ENCODE measurements at regions not wholly inside any gene's neighbourhood (a gene's known extent, or its start where the extent isn't known, plus 50 kb on each side); places are given as distances from the start of the nearest gene placed in this dataset.
"Not testable (repeated sequence)": the region's sequence is repeated elsewhere in the genome, so short reads cannot be mapped to it uniquely, and the experiment has no call there.

DNA sequence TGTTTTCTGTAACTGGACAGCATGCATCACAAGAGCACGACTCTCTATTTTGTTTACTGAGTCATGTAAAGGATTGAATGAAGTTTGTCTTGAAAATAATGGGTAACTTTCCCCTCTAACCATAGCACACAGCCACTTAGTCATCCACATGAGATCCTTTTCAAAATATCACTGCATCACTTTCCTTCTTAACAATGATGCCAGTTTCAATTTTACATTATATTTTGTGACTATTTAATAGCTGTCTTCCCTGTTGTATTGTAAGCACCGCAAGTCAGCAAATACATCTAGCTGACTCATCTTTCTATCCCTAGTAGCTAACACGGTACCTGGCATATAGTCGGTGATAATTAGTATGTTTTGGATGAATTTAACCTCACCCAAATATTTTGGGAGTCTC is 83.3 kb upstream of the PPM1H start:
- H3K4me1 ChIP-seq (ENCODE audit: control insufficient read depth in 1 of 2, insufficient read depth in 2 of 2, low read length in 2 of 2), result no peaks in the 10 kb centered on the region
- H3K9me3 ChIP-seq (ENCODE audit: control insufficient read depth in 1 of 2, low read length in 2 of 2), result no peaks in the 10 kb centered on the region
- no peaks in the 10 kb centered on the region for H3K36me3 ChIP-seq (ENCODE audit: control insufficient read depth in 1 of 2, insufficient read depth in 2 of 2, low read length in 2 of 2)
- no peak overlapping the region for H3K4me3 ChIP-seq (ENCODE audit: low read depth in 1 of 2, low read length in 2 of 2)
- H3K27ac ChIP-seq (ENCODE audit: low read length), result no peak overlapping the region
- H3K27me3 ChIP-seq (ENCODE audit: low read depth, low read length), result no peaks in the 10 kb centered on the region

DNA sequence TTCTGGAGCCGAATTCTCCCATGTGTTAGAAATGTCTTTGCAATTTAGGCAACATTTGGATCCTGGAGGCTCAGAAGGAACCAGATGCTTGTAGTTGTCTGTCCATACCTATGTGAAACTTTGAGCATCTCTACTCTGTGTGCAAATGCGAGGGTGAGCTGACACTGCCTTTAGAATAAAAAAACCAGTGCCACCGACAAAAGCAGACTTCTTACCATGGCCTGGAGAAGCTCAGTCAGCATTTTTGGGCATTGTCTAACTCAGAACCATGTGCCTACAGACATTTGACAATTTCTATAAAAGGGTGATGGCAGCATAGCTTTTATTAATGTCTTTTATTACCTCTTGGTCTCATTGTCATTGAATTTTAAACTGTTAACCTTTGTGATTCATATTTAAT is 78.4 kb upstream of the PPM1H start:
- H3K4me1 ChIP-seq (ENCODE audit: control insufficient read depth in 1 of 2, insufficient read depth in 2 of 2, low read length in 2 of 2), result no peaks in the 10 kb centered on the region

DNA sequence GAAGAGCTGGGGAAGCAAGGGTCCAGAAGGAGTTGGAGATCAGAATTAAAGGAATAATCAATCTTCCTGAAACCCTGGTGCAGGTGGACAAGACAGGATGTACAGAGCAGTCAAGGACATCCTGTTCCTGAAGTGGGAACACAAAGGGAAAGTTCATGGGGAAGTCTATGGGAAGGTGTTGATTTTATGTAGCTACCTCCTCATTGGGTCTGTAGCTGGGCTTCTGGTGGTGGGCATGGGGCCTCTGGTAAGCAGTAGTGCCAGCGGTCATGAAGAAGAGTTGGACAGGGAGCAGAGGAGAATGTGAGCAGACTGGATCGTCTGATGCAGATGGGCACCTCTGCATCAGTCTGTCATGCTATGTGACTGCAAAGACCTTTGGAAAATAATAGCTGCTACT is 75.7 kb upstream of the PPM1H start:
- no peak overlapping the region for H3K27ac ChIP-seq (ENCODE audit: low read length)
- H3K27me3 ChIP-seq (ENCODE audit: low read depth, low read length), result no peaks in the 10 kb centered on the region
- no peaks in the 10 kb centered on the region for H3K36me3 ChIP-seq (ENCODE audit: control insufficient read depth in 1 of 2, insufficient read depth in 2 of 2, low read length in 2 of 2)
- no peaks in the 10 kb centered on the region for H3K9me3 ChIP-seq (ENCODE audit: control insufficient read depth in 1 of 2, low read length in 2 of 2)
- no peaks in the 10 kb centered on the region for H3K4me1 ChIP-seq (ENCODE audit: control insufficient read depth in 1 of 2, insufficient read depth in 2 of 2, low read length in 2 of 2)
- no peak overlapping the region for H3K4me3 ChIP-seq (ENCODE audit: low read depth in 1 of 2, low read length in 2 of 2)

More for the DNA sequence above, 78.4 kb upstream of the PPM1H start:
- Histone ChIP-seq H3K36me3 (ENCODE audit: control insufficient read depth in 1 of 2, insufficient read depth in 2 of 2, low read length in 2 of 2) (no peaks in the 10 kb centered on the region), H3K4me3 (ENCODE audit: low read depth in 1 of 2, low read length in 2 of 2) (no peak overlapping the region), H3K27ac (ENCODE audit: low read length) (no peak overlapping the region), H3K27me3 (ENCODE audit: low read depth, low read length) (no peaks in the 10 kb centered on the region), H3K9me3 (ENCODE audit: control insufficient read depth in 1 of 2, low read length in 2 of 2) (no peaks in the 10 kb centered on the region)

DNA sequence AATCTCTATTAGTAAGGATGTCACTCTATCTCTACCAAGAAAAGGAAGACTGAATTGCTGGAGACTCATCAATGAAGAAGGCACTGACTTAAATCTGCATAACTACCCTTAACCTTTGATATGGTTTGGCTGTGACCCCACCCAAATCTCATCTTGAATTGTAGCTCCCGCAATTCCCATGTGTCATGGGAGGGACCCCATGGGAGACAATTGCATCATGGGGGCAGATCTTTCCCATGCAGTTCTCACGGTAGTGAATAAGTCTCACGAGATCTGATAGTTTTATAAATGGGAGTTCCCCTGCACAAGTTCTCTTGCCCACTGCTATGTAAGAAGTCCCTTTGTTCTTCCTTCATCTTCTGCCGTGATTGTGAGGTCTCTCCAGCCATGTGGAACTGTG is 73.4 kb upstream of the PPM1H start:
- Histone ChIP-seq H3K27me3 (ENCODE audit: low read depth, low read length) (no peaks in the 10 kb centered on the region), H3K27ac (ENCODE audit: low read length) (no peak overlapping the region), H3K9me3 (ENCODE audit: control insufficient read depth in 1 of 2, low read length in 2 of 2) (no peaks in the 10 kb centered on the region), H3K36me3 (ENCODE audit: control insufficient read depth in 1 of 2, insufficient read depth in 2 of 2, low read length in 2 of 2) (no peaks in the 10 kb centered on the region), H3K4me3 (ENCODE audit: low read depth in 1 of 2, low read length in 2 of 2) (no peak overlapping the region), H3K4me1 (ENCODE audit: control insufficient read depth in 1 of 2, insufficient read depth in 2 of 2, low read length in 2 of 2) (no peaks in the 10 kb centered on the region)

DNA sequence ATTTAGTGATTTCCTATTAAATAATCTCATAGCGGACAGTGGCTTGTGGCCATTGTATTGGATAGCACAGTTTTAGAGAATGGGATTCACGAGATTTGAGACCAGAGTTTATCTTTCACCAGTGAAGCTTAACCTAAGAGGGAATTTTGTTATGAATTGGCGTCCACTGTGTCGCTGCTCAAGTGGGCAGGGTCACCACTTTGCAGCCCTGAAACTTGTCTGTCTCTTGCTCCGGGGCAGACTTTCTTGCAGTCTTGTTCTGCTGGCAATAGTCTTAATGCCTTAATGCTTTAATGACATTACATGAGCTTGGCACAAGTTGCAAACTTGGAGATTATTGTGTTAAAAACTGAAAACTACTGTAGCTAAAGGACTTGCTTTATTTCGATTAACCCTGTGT is 72.8 kb upstream of the PPM1H start:
- Histone ChIP-seq H3K36me3 (ENCODE audit: control insufficient read depth in 1 of 2, insufficient read depth in 2 of 2, low read length in 2 of 2) (no peaks in the 10 kb centered on the region), H3K4me3 (ENCODE audit: low read depth in 1 of 2, low read length in 2 of 2) (no peak overlapping the region), H3K27ac (ENCODE audit: low read length) (no peak overlapping the region), H3K27me3 (ENCODE audit: low read depth, low read length) (no peaks in the 10 kb centered on the region), H3K9me3 (ENCODE audit: control insufficient read depth in 1 of 2, low read length in 2 of 2) (no peaks in the 10 kb centered on the region), H3K4me1 (ENCODE audit: control insufficient read depth in 1 of 2, insufficient read depth in 2 of 2, low read length in 2 of 2) (no peaks in the 10 kb centered on the region)

DNA sequence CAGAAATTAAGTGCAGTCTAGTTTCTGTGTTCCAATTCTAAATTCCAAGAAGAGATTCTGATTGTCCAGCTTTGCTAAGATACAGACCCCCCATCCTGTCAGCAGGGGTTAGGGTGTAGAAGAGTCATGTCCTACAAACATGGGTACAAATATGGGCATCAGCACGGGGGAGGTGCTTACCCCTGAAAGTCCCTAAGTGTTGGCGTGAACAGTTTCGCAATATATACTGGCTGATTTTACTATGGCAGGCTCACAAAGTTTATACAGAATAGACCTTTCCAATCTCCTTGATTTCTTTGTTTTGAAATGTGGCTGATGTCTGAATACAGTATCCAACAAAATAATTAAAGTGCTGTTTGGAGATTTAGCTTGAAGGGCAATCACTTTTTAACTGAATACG is 71.6 kb upstream of the PPM1H start:
- Histone ChIP-seq H3K36me3 (ENCODE audit: control insufficient read depth in 1 of 2, insufficient read depth in 2 of 2, low read length in 2 of 2) (no peaks in the 10 kb centered on the region), H3K4me1 (ENCODE audit: control insufficient read depth in 1 of 2, insufficient read depth in 2 of 2, low read length in 2 of 2) (no peaks in the 10 kb centered on the region), H3K9me3 (ENCODE audit: control insufficient read depth in 1 of 2, low read length in 2 of 2) (no peaks in the 10 kb centered on the region), H3K27ac (ENCODE audit: low read length) (no peak overlapping the region), H3K4me3 (ENCODE audit: low read depth in 1 of 2, low read length in 2 of 2) (no peak overlapping the region), H3K27me3 (ENCODE audit: low read depth, low read length) (no peaks in the 10 kb centered on the region)

DNA sequence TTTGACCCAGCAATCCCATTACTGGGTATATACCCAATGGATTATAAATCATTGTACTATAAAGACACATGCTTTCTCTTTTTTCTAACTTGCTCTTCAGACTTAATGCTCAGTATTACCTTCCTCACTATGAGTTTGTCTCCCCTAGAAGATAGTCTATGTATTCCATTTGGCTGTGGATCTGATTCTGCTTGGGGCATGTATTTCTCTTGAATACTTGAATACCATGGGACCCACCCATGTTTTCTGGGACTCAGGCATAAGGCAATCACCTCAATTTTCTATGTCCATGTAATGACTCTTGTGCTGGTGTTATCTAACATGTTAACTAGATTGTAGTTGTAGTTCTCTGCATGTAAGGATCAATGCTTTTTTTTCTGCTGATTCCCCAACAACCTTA is 70.4 kb upstream of the PPM1H start:
- H3K27me3 ChIP-seq (ENCODE audit: low read depth, low read length), result no peaks in the 10 kb centered on the region
- no peak overlapping the region for H3K4me3 ChIP-seq (ENCODE audit: low read depth in 1 of 2, low read length in 2 of 2)
- H3K4me1 ChIP-seq (ENCODE audit: control insufficient read depth in 1 of 2, insufficient read depth in 2 of 2, low read length in 2 of 2), result no peaks in the 10 kb centered on the region
- H3K27ac ChIP-seq (ENCODE audit: low read length), result no peak overlapping the region
- no peaks in the 10 kb centered on the region for H3K9me3 ChIP-seq (ENCODE audit: control insufficient read depth in 1 of 2, low read length in 2 of 2)
- no peaks in the 10 kb centered on the region for H3K36me3 ChIP-seq (ENCODE audit: control insufficient read depth in 1 of 2, insufficient read depth in 2 of 2, low read length in 2 of 2)

DNA sequence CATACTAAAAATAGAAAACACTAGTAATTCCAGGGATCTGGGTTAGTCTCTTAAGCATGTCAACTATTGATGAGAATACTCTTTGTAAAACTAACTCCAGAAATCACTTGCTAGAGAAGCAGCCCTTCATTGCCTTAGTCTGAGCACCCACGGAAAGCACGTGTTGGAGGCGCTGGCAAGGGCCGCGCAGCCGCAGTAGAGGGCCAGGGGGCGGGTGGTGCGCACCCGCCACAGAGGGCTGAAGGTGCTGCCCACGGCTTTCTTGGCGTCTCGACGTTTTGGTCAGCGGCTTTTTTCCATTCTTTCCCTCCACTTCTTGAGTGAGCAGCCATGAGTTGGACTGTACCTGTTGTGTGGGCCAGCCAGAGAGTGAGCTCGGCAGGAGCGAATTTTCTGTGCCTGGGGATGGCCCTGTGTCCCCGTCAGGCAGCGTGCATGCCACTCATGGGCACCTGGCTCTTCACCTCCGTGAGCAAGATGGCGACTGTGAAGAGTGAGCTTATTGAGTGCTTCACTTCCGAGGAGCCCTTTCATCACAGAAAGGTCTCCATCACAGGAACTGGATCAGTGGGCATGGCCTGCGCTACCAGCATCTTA is 68.4 kb upstream of the PPM1H start:
- Histone ChIP-seq H3K4me1 (ENCODE audit: control insufficient read depth in 1 of 2, insufficient read depth in 2 of 2, low read length in 2 of 2) (no peaks in the 10 kb centered on the region), H3K27me3 (ENCODE audit: low read depth, low read length) (no peaks in the 10 kb centered on the region), H3K36me3 (ENCODE audit: control insufficient read depth in 1 of 2, insufficient read depth in 2 of 2, low read length in 2 of 2) (no peaks in the 10 kb centered on the region), H3K27ac (ENCODE audit: low read length) (no peak overlapping the region), H3K4me3 (ENCODE audit: low read depth in 1 of 2, low read length in 2 of 2) (no peak overlapping the region), H3K9me3 (ENCODE audit: control insufficient read depth in 1 of 2, low read length in 2 of 2) (no peaks in the 10 kb centered on the region)

DNA sequence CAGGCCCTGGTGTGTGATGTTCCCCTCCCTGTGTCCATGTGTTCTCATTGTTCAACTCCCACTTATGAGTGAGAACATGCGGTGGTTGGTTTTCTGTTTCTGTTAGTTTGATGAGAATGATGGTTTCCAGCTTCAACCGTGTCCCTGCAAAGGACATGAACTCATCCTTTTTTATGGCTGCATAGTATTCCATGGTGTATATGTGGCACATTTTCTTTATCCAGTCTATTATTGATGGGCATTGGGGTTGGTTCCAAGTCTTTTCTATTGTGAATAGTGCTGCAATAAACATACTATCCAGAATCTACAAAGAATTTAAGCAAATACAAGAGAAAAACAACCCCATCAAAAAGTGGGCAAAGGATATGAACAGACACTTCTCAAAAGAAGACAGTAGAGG is 67.1 kb upstream of the PPM1H start:
- not testable (repeated sequence) for H3K27me3 ChIP-seq (ENCODE audit: low read depth, low read length)

DNA sequence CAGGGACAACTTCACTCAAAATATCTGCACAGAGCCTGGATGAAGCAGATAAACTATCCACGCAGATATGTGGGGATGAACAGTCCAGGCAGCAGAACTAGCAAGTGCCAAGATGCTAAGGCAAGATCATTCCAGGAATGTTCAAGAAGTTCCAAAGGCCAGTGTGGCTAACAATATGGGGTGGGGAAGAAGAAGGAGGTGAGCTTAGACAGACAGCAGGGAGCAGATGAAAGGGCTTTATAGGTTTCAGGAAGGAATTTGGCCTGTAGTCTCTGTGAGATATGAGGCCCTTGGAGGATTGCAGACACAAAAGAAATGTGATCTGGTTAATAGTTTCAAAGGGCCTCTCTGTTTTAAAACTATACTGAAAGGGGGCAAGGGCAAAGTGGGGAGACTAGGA is 63.5 kb upstream of the PPM1H start:
- Histone ChIP-seq H3K27me3 (ENCODE audit: low read depth, low read length) (no peaks in the 10 kb centered on the region), H3K9me3 (ENCODE audit: control insufficient read depth in 1 of 2, low read length in 2 of 2) (no peaks in the 10 kb centered on the region), H3K27ac (ENCODE audit: low read length) (no peak overlapping the region), H3K4me1 (ENCODE audit: control insufficient read depth in 1 of 2, insufficient read depth in 2 of 2, low read length in 2 of 2) (no peaks in the 10 kb centered on the region), H3K36me3 (ENCODE audit: control insufficient read depth in 1 of 2, insufficient read depth in 2 of 2, low read length in 2 of 2) (no peaks in the 10 kb centered on the region), H3K4me3 (ENCODE audit: low read depth in 1 of 2, low read length in 2 of 2) (no peak overlapping the region)

More for the DNA sequence above, 67.1 kb upstream of the PPM1H start:
- not testable (repeated sequence) for H3K4me1 ChIP-seq (ENCODE audit: control insufficient read depth in 1 of 2, insufficient read depth in 2 of 2, low read length in 2 of 2); H3K9me3 ChIP-seq (ENCODE audit: control insufficient read depth in 1 of 2, low read length in 2 of 2); H3K27ac ChIP-seq (ENCODE audit: low read length); H3K4me3 ChIP-seq (ENCODE audit: low read depth in 1 of 2, low read length in 2 of 2); H3K36me3 ChIP-seq (ENCODE audit: control insufficient read depth in 1 of 2, insufficient read depth in 2 of 2, low read length in 2 of 2)

DNA sequence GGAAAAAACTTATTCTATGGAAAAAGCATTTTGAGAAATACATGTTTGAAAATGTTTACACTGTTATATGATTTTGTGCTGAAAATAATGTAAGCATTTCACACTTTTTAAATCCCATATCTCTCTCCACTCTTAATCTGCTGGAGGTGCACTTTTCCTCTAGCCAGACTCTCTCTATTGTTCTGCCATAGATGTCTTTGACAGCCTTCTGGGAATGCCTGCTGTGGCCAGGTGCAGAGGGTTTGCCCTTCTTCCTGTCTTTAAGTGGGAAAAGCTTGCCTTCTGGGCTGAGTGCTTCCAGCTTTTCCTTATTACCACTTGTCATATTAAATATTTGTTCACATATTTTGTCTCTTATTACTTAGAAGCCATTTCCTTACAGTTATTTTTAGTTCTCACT is 60.1 kb upstream of the PPM1H start:
- H3K4me3 ChIP-seq (ENCODE audit: low read depth in 1 of 2, low read length in 2 of 2), result no peak overlapping the region
- no peaks in the 10 kb centered on the region for H3K4me1 ChIP-seq (ENCODE audit: control insufficient read depth in 1 of 2, insufficient read depth in 2 of 2, low read length in 2 of 2)
- no peak overlapping the region for H3K27ac ChIP-seq (ENCODE audit: low read length)
- no peaks in the 10 kb centered on the region for H3K9me3 ChIP-seq (ENCODE audit: control insufficient read depth in 1 of 2, low read length in 2 of 2)
- no peaks in the 10 kb centered on the region for H3K36me3 ChIP-seq (ENCODE audit: control insufficient read depth in 1 of 2, insufficient read depth in 2 of 2, low read length in 2 of 2)
- no peaks in the 10 kb centered on the region for H3K27me3 ChIP-seq (ENCODE audit: low read depth, low read length)

DNA sequence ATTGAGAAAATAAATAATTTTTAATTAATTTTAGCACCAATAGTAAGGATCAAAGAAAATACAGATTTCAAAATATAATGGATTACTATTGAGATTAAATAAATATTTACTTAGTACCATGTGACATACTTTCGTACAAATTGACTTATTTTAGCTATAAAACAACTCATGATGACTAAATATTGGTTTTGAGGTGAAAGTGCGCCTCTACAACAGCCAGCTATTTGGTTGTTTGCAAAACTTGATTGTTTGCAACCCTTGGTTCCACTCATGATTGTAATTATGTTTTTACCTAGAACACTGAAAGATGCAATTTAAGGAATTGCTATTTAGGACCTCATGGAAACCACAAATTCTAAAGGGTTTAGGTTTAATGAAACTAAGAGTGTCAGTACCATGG is 51.9 kb upstream of the PPM1H start:
- H3K27me3 ChIP-seq (ENCODE audit: low read depth, low read length), result no peaks in the 10 kb centered on the region
- no peaks in the 10 kb centered on the region for H3K36me3 ChIP-seq (ENCODE audit: control insufficient read depth in 1 of 2, insufficient read depth in 2 of 2, low read length in 2 of 2)
- no peak overlapping the region for H3K27ac ChIP-seq (ENCODE audit: low read length)
- H3K9me3 ChIP-seq (ENCODE audit: control insufficient read depth in 1 of 2, low read length in 2 of 2), result no peaks in the 10 kb centered on the region
- no peak overlapping the region for H3K4me3 ChIP-seq (ENCODE audit: low read depth in 1 of 2, low read length in 2 of 2)
- no peaks in the 10 kb centered on the region for H3K4me1 ChIP-seq (ENCODE audit: control insufficient read depth in 1 of 2, insufficient read depth in 2 of 2, low read length in 2 of 2)

Data from muscle layer of duodenum (tissue), 2 donors.